K562 (cell line): ENCODE measurements at regions not wholly inside any gene's neighbourhood (a gene's known extent, or its start where the extent isn't known, plus 50 kb on each side); places are given as distances from the start of the nearest gene placed in this dataset.

ENCODE experiments used
- ATAC-seq: fragments of 200-7000 bp; cut with Tn5 transposase; 3 replicates; pipeline ENCODE4 v1.9.1; 2020; ENCODE audit warnings: moderate library complexity
- BruUV-seq: library from RNA; stranded (reverse); fragments of 400-500 nt; replicated peaks from 2 replicates; lab custom pipeline; 2021; lab: Mats Ljungman, UMichigan
- CTCF ChIA-PET: fragments of 300-600 bp; formaldehyde crosslinking; extraction: SDS; loops from one replicate; lab custom pipeline; 2021; ENCODE audit warnings: low intra/inter-chr PET ratio; lab: Yijun Ruan, JAX
- POLR2A ChIA-PET: fragments of 300-600, 350-650 bp; sonication (Branson Sonifier 250); formaldehyde crosslinking; extraction: SDS; loops from one replicate; lab custom pipeline; 2021; ENCODE audit warnings: antibody characterized with exemption, inconsistent platforms; lab: Yijun Ruan, JAX
- DNase-seq, 4 experiments: peaks; one replicate each; pipeline versions ENCODE4 v3.0.0 to v3.0.0-alpha.2; 2011 to 2018; ENCODE audit warnings: low spot score in 3 of 4, mixed read lengths in 3 of 4; ENCODE audit errors: extremely low read depth in 1 of 4
- FAIRE-seq: peaks from 2 replicates; lab custom pipeline; 2011; peaks lifted over from hg19 to GRCh38; lab: Jason Lieb, UNC
- H2AFZ ChIP-seq: 2 replicates; pipeline ENCODE4 v1.6.0; 2011; ENCODE audit warnings: low read depth, low read length, control low read depth, inconsistent platforms
- H3K27ac ChIP-seq: fragments of 200-600 bp; 3 replicates; pipeline ENCODE4 v1.8.0; 2011; ENCODE audit warnings: low read depth, mild to moderate bottlenecking, control low read depth, inconsistent platforms, low read length, moderate library complexity, mixed read lengths; ENCODE audit errors: extremely low read depth
- H3K27me3 ChIP-seq, 2 experiments: fragments of 300-600 bp in 1 of 2; 2 replicates in 1 of 2; 3 replicates in 1 of 2; pipeline versions ENCODE4 v1.6.0 to v1.8.0; 2011; ENCODE audit warnings: inconsistent platforms in 2 of 2, low read length in 2 of 2, mild to moderate bottlenecking in 1 of 2, mixed read lengths in 1 of 2, moderate library complexity in 1 of 2; ENCODE audit not compliant: control insufficient read depth in 2 of 2, insufficient read depth in 2 of 2
- H3K36me3 ChIP-seq: fragments of 300-600 bp; 3 replicates; pipeline ENCODE4 v1.8.0; 2011; ENCODE audit warnings: mild to moderate bottlenecking, low read length, inconsistent platforms; ENCODE audit not compliant: control insufficient read depth, insufficient read depth
- H3K4me1 ChIP-seq, 2 experiments: fragments of 200-600 bp in 1 of 2; replicated peaks in 1 of 2; 2 replicates in 1 of 2; 3 replicates in 1 of 2; pipeline versions ENCODE4 v1.5.1 to v1.8.0; 2011; ENCODE audit warnings: inconsistent platforms in 2 of 2, low read length in 2 of 2, mild to moderate bottlenecking in 1 of 2, mixed read lengths in 1 of 2, moderate library complexity in 1 of 2; ENCODE audit not compliant: control insufficient read depth in 2 of 2, insufficient read depth in 2 of 2
- H3K4me2 ChIP-seq: 2 replicates; pipeline ENCODE4 v1.6.1; 2011; ENCODE audit warnings: low read length, control low read depth, inconsistent platforms, mixed read lengths; ENCODE audit not compliant: insufficient read depth
- H3K4me3 ChIP-seq: fragments of 200-600 bp; sonication (generic), shearing (Covaris generic); 2 replicates; pipeline ENCODE4 v1.5.1; 2016; ENCODE audit warnings: control low read depth, inconsistent platforms
- H3K79me2 ChIP-seq: fragments of 200-600 bp; 3 replicates; pipeline ENCODE4 v1.8.0; 2011; ENCODE audit warnings: low read length, inconsistent platforms; ENCODE audit not compliant: control insufficient read depth, insufficient read depth
- H3K9ac ChIP-seq, 2 experiments: 2 replicates each; pipeline versions ENCODE4 v1.6.0 to v1.6.1; 2011; ENCODE audit warnings: low read depth in 2 of 2, low read length in 2 of 2, control low read depth in 1 of 2, inconsistent platforms in 1 of 2, mild to moderate bottlenecking in 1 of 2, mixed read lengths in 1 of 2; ENCODE audit not compliant: insufficient read depth in 1 of 2
- H3K9me1 ChIP-seq: one replicate; pipeline ENCODE4 v1.6.0; 2011; ENCODE audit warnings: inconsistent platforms, mild to moderate bottlenecking, low read length, moderate library complexity; ENCODE audit not compliant: control insufficient read depth, insufficient read depth
- H3K9me3 ChIP-seq: replicated peaks from 2 replicates; pipeline ENCODE4 v1.5.1; 2011; ENCODE audit warnings: low read depth, low read length, inconsistent platforms; ENCODE audit not compliant: control insufficient read depth, insufficient read depth
- H4K20me1 ChIP-seq: replicated peaks from 2 replicates; pipeline ENCODE4 v1.6.1; 2011; ENCODE audit warnings: low read length, inconsistent platforms, mixed read lengths; ENCODE audit not compliant: control insufficient read depth, insufficient read depth
- HMG20B ChIP-seq: fragments of 250-450 bp; sonication (Bioruptor Pico); IDR thresholded peaks from 2 replicates; pipeline ENCODE4 v1.5.0; 2021; ENCODE audit warnings: mild to moderate bottlenecking
- HMGN3 ChIP-seq: IDR thresholded peaks from 2 replicates; pipeline ENCODE4 v1.6.1; 2011; ENCODE audit warnings: borderline replicate concordance, low read depth, mild to moderate bottlenecking, mixed read lengths, low read length; ENCODE audit not compliant: insufficient read length; ENCODE audit errors: extremely low read depth
- MYBL2 ChIP-seq, 2 experiments: fragments of 450-650 bp in 1 of 2; sonication (generic) in 1 of 2; formaldehyde crosslinking in 1 of 2; IDR thresholded peaks; 2 replicates each; pipeline versions ENCODE4 v1.6.1 to v1.8.1; 2017 to 2022; ENCODE audit warnings: borderline replicate concordance in 1 of 2, inconsistent platforms in 1 of 2, low read depth in 1 of 2, mild to moderate bottlenecking in 1 of 2, missing genetic modification reagents in 1 of 2, moderate library complexity in 1 of 2
- SMAD2 ChIP-seq: fragments of 150-350 bp; IDR thresholded peaks from 2 replicates; pipeline ENCODE4 v1.6.1; 2014; ENCODE audit warnings: low read depth, mild to moderate bottlenecking, low read length
- ZNF174 ChIP-seq: fragments of 250-450 bp; sonication (Bioruptor Pico); IDR thresholded peaks from 2 replicates; pipeline ENCODE4 v1.4.0; 2020; ENCODE audit warnings: mild to moderate bottlenecking
- WGBS: fragments of 100-300 bp; shearing (Covaris generic); methylation state at CpG from one replicate; pipeline ENCODE4 v1.1.6; 2016; ENCODE audit warnings: low coverage, mixed read lengths; ENCODE audit not compliant: insufficient coverage; ENCODE audit errors: missing lambda C conversion rate; 5-methylcytosine and 5-hydroxymethylcytosine counted together
- in situ Hi-C: fragments of 300-500 bp; cut with MboI; formaldehyde crosslinking; loops from 4 replicates; pipeline ENCODE4 v1.15.0; 2018; ENCODE audit warnings: inconsistent platforms, mixed read lengths
- intact Hi-C: fragments of 100-400 bp; cut with micrococcal nuclease; formaldehyde crosslinking; loops from 2 replicates; pipeline ENCODE4 v1.14.2; 2022
- TF ChIP-seq, protein P1 (sequence below): fragments of 450-650 bp; IDR thresholded peaks from 2 replicates; pipeline ENCODE4 v1.6.1; 2016; ENCODE audit warnings: antibody characterized with exemption
- TF ChIP-seq, protein P2 (sequence below): fragments of 200-600 bp; sonication (generic); IDR thresholded peaks from one replicate; pipeline ENCODE4 v1.6.1; 2012; ENCODE audit warnings: mild to moderate bottlenecking, low read depth, low read length, inconsistent platforms
- TF ChIP-seq, protein P3 (sequence below): fragments of 450-650 bp; IDR thresholded peaks from 2 replicates; pipeline ENCODE4 v1.6.1; 2018; ENCODE audit warnings: mild to moderate bottlenecking, low read depth; ENCODE audit not compliant: partially characterized antibody

DNA sequence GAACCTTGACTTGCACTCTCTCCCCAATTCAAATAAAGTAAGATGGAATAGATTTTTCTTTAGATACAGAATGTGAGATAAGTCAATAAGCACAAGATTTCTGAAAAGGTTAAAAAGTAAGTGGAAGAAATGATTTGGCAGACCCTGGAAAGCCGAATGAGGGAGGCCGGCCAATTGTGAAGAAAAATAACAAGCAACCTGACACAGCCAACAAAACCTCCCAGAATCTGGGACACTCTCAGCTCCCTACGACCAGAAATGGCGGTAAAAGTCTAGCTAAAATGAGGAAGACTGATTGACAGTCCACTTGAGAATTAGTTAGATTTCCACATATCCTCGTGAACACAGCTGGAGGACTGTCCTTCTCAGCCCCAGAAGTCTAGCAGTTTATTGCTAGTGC is 85.4 kb downstream of the KLF12 start:
- in situ Hi-C loops, result no loop called here
- Histone ChIP-seq H2AFZ (no peak overlapping the region), H3K79me2 (no peaks in the 10 kb centered on the region), H3K9me1 (no peaks in the 10 kb centered on the region), H4K20me1 (no peaks in the 10 kb centered on the region), H3K4me1 (no peaks in the 10 kb centered on the region), H3K4me3 (no peak overlapping the region), H3K9ac (no peak overlapping the region), H3K4me2 (no peak overlapping the region), H3K9me3 (no peaks in the 10 kb centered on the region), H3K36me3 (no peaks in the 10 kb centered on the region), H3K27me3 (no peaks in the 10 kb centered on the region), H3K27ac (no peak overlapping the region)
- FAIRE-seq (no peak), ATAC-seq (no peak), DNase-seq (no peak)
- ChIA-PET CTCF (no interaction called here), POLR2A (no interaction called here)
- 0% methylated on average over 3 of the region's 5 CpGs for WGBS
- BruUV-seq, result no TSS peak
- intact Hi-C loops, result no loop called here
- TF ChIP-seq MYBL2 (IDR thresholded peaks at IDR 0.05; ENCODE audit: low read depth) (no peak), MYBL2 (CRISPR knock-in tag; IDR thresholded peaks at IDR 0.05; ENCODE audit: borderline replicate concordance) (no peak), SMAD2 (no peak), ZNF174 (CRISPR knock-in tag) (no peak), HMG20B (CRISPR knock-in tag) (no peak), HMGN3 (no peak)
- TF ChIP-seq, protein P1, sequence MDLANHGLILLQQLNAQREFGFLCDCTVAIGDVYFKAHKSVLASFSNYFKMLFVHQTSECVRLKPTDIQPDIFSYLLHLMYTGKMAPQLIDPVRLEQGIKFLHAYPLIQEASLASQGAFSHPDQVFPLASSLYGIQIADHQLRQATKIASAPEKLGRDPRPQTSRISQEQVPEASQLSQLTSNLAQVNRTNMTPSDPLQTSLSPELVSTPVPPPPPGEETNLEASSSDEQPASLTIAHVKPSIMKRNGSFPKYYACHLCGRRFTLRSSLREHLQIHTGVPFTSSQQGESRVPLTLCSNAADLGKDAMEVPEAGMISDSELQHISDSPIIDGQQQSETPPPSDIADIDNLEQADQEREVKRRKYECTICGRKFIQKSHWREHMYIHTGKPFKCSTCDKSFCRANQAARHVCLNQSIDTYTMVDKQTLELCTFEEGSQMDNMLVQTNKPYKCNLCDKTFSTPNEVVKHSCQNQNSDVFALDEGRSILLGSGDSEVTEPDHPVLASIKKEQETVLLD, result no peak
- TF ChIP-seq, protein P2, sequence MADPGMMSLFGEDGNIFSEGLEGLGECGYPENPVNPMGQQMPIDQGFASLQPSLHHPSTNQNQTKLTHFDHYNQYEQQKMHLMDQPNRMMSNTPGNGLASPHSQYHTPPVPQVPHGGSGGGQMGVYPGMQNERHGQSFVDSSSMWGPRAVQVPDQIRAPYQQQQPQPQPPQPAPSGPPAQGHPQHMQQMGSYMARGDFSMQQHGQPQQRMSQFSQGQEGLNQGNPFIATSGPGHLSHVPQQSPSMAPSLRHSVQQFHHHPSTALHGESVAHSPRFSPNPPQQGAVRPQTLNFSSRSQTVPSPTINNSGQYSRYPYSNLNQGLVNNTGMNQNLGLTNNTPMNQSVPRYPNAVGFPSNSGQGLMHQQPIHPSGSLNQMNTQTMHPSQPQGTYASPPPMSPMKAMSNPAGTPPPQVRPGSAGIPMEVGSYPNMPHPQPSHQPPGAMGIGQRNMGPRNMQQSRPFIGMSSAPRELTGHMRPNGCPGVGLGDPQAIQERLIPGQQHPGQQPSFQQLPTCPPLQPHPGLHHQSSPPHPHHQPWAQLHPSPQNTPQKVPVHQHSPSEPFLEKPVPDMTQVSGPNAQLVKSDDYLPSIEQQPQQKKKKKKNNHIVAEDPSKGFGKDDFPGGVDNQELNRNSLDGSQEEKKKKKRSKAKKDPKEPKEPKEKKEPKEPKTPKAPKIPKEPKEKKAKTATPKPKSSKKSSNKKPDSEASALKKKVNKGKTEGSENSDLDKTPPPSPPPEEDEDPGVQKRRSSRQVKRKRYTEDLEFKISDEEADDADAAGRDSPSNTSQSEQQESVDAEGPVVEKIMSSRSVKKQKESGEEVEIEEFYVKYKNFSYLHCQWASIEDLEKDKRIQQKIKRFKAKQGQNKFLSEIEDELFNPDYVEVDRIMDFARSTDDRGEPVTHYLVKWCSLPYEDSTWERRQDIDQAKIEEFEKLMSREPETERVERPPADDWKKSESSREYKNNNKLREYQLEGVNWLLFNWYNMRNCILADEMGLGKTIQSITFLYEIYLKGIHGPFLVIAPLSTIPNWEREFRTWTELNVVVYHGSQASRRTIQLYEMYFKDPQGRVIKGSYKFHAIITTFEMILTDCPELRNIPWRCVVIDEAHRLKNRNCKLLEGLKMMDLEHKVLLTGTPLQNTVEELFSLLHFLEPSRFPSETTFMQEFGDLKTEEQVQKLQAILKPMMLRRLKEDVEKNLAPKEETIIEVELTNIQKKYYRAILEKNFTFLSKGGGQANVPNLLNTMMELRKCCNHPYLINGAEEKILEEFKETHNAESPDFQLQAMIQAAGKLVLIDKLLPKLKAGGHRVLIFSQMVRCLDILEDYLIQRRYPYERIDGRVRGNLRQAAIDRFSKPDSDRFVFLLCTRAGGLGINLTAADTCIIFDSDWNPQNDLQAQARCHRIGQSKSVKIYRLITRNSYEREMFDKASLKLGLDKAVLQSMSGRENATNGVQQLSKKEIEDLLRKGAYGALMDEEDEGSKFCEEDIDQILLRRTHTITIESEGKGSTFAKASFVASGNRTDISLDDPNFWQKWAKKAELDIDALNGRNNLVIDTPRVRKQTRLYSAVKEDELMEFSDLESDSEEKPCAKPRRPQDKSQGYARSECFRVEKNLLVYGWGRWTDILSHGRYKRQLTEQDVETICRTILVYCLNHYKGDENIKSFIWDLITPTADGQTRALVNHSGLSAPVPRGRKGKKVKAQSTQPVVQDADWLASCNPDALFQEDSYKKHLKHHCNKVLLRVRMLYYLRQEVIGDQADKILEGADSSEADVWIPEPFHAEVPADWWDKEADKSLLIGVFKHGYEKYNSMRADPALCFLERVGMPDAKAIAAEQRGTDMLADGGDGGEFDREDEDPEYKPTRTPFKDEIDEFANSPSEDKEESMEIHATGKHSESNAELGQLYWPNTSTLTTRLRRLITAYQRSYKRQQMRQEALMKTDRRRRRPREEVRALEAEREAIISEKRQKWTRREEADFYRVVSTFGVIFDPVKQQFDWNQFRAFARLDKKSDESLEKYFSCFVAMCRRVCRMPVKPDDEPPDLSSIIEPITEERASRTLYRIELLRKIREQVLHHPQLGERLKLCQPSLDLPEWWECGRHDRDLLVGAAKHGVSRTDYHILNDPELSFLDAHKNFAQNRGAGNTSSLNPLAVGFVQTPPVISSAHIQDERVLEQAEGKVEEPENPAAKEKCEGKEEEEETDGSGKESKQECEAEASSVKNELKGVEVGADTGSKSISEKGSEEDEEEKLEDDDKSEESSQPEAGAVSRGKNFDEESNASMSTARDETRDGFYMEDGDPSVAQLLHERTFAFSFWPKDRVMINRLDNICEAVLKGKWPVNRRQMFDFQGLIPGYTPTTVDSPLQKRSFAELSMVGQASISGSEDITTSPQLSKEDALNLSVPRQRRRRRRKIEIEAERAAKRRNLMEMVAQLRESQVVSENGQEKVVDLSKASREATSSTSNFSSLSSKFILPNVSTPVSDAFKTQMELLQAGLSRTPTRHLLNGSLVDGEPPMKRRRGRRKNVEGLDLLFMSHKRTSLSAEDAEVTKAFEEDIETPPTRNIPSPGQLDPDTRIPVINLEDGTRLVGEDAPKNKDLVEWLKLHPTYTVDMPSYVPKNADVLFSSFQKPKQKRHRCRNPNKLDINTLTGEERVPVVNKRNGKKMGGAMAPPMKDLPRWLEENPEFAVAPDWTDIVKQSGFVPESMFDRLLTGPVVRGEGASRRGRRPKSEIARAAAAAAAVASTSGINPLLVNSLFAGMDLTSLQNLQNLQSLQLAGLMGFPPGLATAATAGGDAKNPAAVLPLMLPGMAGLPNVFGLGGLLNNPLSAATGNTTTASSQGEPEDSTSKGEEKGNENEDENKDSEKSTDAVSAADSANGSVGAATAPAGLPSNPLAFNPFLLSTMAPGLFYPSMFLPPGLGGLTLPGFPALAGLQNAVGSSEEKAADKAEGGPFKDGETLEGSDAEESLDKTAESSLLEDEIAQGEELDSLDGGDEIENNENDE, result no peak
- TF ChIP-seq, protein P3, sequence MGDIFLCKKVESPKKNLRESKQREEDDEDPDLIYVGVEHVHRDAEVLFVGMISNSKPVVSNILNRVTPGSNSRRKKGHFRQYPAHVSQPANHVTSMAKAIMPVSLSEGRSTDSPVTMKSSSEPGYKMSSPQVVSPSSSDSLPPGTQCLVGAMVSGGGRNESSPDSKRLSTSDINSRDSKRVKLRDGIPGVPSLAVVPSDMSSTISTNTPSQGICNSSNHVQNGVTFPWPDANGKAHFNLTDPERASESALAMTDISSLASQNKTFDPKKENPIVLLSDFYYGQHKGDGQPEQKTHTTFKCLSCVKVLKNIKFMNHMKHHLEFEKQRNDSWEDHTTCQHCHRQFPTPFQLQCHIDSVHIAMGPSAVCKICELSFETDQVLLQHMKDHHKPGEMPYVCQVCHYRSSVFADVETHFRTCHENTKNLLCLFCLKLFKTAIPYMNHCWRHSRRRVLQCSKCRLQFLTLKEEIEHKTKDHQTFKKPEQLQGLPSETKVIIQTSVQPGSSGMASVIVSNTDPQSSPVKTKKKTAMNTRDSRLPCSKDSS, result no peak
